HL-60 (cell line): ENCODE measurements at regions not wholly inside any gene's neighbourhood (a gene's known extent, or its start where the extent isn't known, plus 50 kb on each side); places are given as distances from the start of the nearest gene placed in this dataset.

Experiments
- DNase-seq, 2 experiments: peaks; one replicate each; pipeline ENCODE4 v3.0.0-alpha.2; 2010 to 2020; ENCODE audit warnings: low read depth in 1 of 2, low spot score in 1 of 2
- H3K27ac ChIP-seq: fragments of 250-450 bp; sonication (Bioruptor Pico); replicated peaks from 2 replicates; pipeline ENCODE4 v1.5.1; 2020; ENCODE audit warnings: mild to moderate bottlenecking, moderate library complexity
- H3K27me3 ChIP-seq: fragments of 250-450 bp; sonication (Bioruptor Pico); 2 replicates; pipeline ENCODE4 v1.5.1; 2021; ENCODE audit warnings: mild to moderate bottlenecking, moderate library complexity; ENCODE audit not compliant: insufficient read depth, poor library complexity, severe bottlenecking
- H3K4me3 ChIP-seq: replicated peaks from 2 replicates; pipeline ENCODE4 v1.5.1; 2011; ENCODE audit warnings: mild to moderate bottlenecking, control low read depth, low read length; ENCODE audit not compliant: insufficient read depth
- CTCF ChIP-seq: IDR thresholded peaks from one replicate; pipeline ENCODE4 v1.5.1; 2011; ENCODE audit warnings: low read length, control low read depth, inconsistent platforms; ENCODE audit not compliant: insufficient read depth
- GABPA ChIP-seq: IDR thresholded peaks from 2 replicates; pipeline ENCODE4 v1.6.1; 2012; ENCODE audit warnings: low read depth
- POLR2AphosphoS5 ChIP-seq: IDR thresholded peaks from 2 replicates; pipeline ENCODE4 v1.6.1; 2012; ENCODE audit warnings: low read depth
- REST ChIP-seq: IDR thresholded peaks from 2 replicates; pipeline ENCODE4 v1.6.1; 2012; ENCODE audit warnings: low read depth; ENCODE audit not compliant: insufficient replicate concordance
- SPI1 ChIP-seq: IDR thresholded peaks from 2 replicates; pipeline ENCODE4 v1.6.1; 2012; ENCODE audit warnings: low read depth, mild to moderate bottlenecking, borderline replicate concordance

- no peak overlapping the region for H3K4me3 ChIP-seq
Observed at GRCh38 chr15:39250001-39250400, 330.9 kb upstream of the THBS1 start.

GRCh38 chr15:39250460-39251186, 330.3 kb upstream of the THBS1 start:
- no peak overlapping the region for H3K27ac ChIP-seq
- no peaks in the 10 kb centered on the region for H3K27me3 ChIP-seq
- H3K4me3 ChIP-seq, result no peak overlapping the region
- no peak for DNase-seq
- TF ChIP-seq CTCF, result no peak
- no peak for TF ChIP-seq POLR2AphosphoS5
- TF ChIP-seq REST, result no peak
- no peak for TF ChIP-seq SPI1
- TF ChIP-seq GABPA, result no peak

More at GRCh38 chr15:39250001-39250400, 330.9 kb upstream of the THBS1 start:
- H3K27me3 ChIP-seq, result peaks cover 4% of the 10 kb centered on the region
- no peak overlapping the region for H3K27ac ChIP-seq
- no peak for DNase-seq
- no peak for TF ChIP-seq SPI1
- TF ChIP-seq REST, result no peak
- no peak for TF ChIP-seq GABPA
- no peak for TF ChIP-seq POLR2AphosphoS5
- no peak for TF ChIP-seq CTCF

GRCh38 chr15:39251413-39252133, 329.3 kb upstream of the THBS1 start:
- Histone ChIP-seq H3K4me3 (no peak overlapping the region), H3K27me3 (peaks cover 4% of the 10 kb centered on the region), H3K27ac (no peak overlapping the region)
- no peak for DNase-seq
- no peak for TF ChIP-seq SPI1

GRCh38 chr15:39252134-39252470, 328.8 kb upstream of the THBS1 start:
- DNase-seq, result no peak
- Histone ChIP-seq H3K27me3 (peaks cover 4% of the 10 kb centered on the region), H3K27ac (no peak overlapping the region), H3K4me3 (no peak overlapping the region)
- no peak for TF ChIP-seq SPI1
- no peak for TF ChIP-seq POLR2AphosphoS5
- TF ChIP-seq REST, result no peak
- no peak for TF ChIP-seq CTCF
- TF ChIP-seq GABPA, result no peak
